GM20000 (cell line): ENCODE measurements at regions not wholly inside any gene's neighbourhood (a gene's known extent, or its start where the extent isn't known, plus 50 kb on each side); places are given as distances from the start of the nearest gene placed in this dataset.

Experiments used
- DNase-seq: peaks from one replicate; pipeline ENCODE4 v3.0.0; 2012; ENCODE audit warnings: low spot score
- CTCF ChIP-seq: IDR thresholded peaks from 2 replicates; pipeline ENCODE4 v1.5.1; 2012; ENCODE audit warnings: mild to moderate bottlenecking, control low read depth; ENCODE audit errors: extremely low read depth, missing control alignments

DNA sequence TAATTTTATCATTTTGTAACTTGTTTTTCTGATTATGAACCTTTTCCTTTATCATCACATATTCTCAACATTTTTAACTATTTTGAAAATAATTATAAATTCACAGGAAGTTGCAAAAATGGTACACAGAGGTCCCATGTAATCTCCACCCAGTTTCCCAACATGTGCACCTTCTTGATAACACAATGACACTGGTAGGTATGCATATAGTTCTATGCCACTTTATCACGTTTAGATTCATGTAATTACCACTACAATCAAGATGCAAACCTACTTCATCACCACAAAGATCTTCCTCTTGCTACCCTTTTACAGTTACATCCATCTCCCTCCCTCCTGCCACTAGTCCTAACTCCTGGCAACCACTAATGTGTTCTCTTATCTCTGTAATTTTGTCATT lies 413.9 kb downstream of the SHQ1 start:
- no peak for DNase-seq
- TF ChIP-seq CTCF, result no peak

- no peak for DNase-seq
- TF ChIP-seq CTCF, result no peak
Measured at GRCh38 chr3:72432246-72432645, 416.0 kb downstream of the SHQ1 start.

DNA sequence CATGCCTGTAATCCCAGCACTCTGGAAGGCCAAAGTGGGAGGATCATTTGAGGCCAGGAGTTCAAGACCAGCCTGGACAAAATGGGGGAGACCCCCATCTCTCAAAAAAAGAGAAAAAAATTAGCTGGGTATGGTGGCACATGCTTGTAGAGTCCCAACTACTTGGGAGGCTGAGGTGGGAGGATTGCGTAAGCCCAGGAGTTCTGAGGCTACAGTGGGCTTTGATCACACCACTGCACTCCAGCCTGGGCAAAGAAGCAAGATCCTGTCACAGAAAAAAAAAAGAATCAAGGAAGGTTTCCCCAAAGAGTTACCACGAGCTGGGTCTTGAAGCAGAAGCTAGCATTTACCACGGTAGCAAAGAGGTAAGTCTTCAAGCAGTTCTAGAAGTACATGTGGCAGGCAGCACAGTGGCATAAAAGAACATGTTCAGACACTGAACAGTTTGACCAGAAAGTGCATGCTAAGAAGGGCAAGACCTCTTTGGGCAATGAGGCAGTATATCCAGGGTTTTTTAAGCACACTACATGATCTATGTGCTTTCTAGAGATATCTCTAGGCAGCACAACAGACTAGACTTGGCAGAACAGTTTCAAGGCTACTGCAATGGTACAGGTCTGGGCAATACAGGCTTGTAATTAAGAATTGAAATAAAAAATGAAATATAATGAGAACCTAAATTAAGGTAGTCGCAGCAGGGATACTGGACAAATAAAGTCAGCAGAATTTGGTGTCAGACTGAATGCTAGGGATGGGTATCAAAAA lies 418.5 kb downstream of the SHQ1 start:
- DNase-seq, result no peak
- TF ChIP-seq CTCF, result no peak

DNA sequence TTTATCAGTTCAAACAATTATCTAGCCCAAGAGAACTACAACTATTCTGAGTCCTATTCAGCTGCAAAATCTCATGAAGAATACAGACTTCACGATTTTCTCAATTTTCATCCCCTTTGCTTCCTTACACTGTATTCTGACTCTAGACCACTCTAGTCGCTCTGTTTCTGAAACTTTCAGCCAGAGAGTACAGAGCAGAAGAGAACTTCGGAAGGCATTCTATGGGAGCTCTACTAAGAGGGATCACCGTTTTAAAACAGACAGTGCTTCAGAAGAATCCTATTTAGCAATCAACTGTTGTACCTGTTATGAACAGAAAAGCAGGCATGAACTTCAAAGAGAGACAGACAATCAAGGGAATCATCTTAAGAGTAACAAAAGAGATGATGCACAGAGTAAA lies 419.4 kb downstream of the SHQ1 start:
- TF ChIP-seq CTCF, result no peak
- no peak for DNase-seq

GRCh38 chr3:72427624-72428023 lies 420.6 kb downstream of the SHQ1 start:
- no peak for DNase-seq
- no peak for TF ChIP-seq CTCF

DNA sequence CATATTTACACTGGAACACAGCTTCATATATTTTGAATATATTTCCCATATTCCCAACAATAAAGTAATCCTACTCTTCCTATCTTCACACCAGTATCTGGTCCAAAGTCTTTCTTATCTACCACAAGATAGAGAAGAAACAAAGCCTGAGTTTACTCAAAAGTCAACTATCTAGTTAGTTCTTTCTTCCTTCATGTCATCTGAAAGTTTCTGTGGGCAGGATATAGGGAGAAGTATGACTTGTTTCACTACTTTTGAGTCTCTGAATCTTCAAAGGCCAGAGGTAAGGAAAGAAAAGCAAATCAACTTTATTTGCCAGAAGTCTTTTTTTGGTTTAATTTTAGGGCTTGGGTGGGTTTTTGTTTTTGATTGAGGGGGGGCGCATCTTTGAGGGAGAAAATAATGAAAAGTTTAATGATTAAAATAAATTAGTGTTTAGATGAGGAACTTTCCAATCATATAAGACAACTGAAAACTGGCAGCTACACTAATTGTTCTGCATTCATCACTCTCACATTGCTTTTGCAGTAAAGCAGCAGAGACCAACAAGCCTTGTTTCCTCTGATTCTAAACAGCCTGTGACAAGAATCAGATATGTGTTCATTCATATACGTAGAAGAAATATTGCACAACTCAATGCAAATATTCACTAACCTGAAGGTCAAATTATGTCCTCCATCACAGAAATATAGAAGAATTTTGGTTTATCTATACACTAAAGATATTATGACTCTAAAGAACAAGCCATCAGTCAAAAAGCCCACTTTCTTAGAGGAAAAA lies 421.4 kb downstream of the SHQ1 start:
- no peak for DNase-seq
- TF ChIP-seq CTCF, result no peak

DNA sequence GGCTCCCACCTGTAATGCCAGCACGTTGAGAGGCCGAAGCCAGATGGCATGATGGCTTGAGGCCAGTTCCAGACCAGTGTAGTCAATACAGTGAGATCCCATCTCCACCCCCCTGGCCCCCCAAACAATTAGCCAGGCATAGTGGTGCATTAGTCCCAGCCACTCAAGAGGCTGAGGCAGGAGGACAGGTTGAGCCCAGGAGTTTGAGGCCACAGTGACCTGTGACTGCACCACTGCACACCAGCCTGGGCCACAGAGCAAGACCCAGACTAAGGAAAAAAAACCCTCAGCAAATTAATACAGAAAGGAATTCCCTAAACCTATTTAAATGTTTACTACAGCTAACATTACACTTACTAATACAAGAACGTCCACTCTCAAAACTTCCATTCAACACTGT lies 424.6 kb downstream of the SHQ1 start:
- no peak for DNase-seq
- no peak for TF ChIP-seq CTCF
